ENCODE measurements at regions not wholly inside any gene's neighbourhood (a gene's known extent, or its start where the extent isn't known, plus 50 kb on each side); places are given as distances from the start of the nearest gene placed in this dataset.

DNA sequence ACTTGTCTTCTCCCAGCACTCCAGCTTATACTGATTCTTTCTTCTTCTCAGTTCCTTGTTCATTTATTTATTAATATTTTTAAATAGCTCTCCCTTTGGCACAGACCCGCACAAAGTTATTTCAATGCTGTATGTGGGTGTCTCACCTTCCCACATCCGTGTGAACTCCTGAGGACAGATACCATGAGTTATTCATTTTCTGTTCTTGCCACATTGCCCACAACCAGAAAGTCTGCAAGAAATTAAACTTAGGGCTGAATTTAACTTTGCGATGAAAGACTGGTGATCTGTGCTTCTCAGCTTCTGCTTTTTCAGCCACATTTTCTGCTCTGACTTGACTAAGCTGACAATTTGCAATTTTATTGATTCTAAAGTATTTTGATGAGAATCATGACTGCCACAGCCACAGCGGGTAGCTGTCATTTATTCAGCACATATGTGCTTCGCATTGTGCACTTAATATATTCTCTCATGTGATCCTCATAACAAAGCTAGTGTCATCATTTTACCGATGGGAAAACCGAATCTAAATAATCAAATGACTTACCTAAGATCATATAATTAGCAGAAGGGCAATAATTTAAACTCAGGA lies 569.8 kb downstream of the EDEM1 start:
- no peak for TF ChIP-seq GATA3 (IDR thresholded peaks at IDR 0.05; ENCODE audit: low read depth, low read length)
- TF ChIP-seq GATA2 (IDR thresholded peaks at IDR 0.05; ENCODE audit: low read depth, low read length): no peak

DNA sequence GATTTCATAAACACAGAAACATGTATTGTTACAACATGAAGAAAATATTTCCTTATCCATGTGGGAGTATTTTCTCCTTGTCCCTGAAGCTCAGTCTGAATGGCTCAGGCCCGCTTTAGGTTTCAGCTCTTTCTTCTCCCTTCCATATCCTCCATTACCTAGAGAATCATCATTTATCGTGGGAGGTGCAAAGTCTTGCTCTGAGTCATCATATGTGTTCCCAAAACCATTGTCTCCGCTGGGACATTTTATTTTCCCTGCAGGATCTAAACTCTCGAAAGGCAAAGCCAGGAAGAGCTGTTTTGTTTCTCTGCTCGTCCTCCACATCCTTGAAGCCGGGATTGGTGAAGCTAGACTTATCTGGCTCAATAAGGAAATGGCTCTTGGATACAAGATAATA lies 571.2 kb downstream of the EDEM1 start:
- TF ChIP-seq GATA3 (IDR thresholded peaks at IDR 0.05; ENCODE audit: low read depth, low read length): no peak
- no peak for TF ChIP-seq GATA2 (IDR thresholded peaks at IDR 0.05; ENCODE audit: low read depth, low read length)

DNA sequence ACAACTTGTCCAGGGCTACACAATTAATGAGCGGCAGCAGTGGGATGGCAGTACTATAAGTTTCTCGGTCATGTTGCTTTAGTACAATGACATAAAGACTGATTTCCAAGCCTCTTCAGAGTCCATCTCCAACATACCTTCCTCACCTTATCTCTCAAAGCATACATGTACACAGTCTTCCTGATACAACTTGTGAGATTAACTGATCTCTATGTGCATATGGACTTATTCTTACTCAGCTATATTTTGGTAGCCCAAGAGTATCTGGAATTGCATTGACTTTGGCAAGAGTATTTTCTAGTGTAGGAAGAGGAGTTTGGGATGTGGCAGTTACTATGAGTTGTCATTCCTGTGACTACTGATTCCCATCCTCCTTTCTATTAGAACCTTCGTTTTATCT lies 575.0 kb downstream of the EDEM1 start:
- TF ChIP-seq GATA3 (IDR thresholded peaks at IDR 0.05; ENCODE audit: low read depth, low read length) (no peak), GATA2 (IDR thresholded peaks at IDR 0.05; ENCODE audit: low read depth, low read length) (no peak)

DNA sequence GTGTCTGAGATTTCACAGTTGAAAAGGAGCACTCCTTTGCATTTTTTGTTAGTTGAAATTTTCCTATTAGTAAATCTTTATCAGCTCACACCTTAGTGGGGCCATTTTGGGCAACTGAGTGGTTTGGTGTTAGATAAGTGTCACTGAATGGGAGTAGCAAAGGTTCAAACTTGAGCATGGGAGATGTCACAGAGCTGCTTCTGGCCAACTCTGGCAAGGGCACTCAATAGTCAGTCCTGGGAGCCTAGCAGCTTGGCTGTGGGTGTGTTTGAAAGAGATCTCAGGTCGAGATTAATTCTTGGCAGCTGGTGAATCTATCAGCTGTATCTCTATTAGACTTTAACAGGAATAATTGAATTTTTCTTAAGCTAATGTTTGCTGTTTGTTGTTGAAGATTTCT lies 579.3 kb downstream of the EDEM1 start:
- no peak for TF ChIP-seq GATA3 (IDR thresholded peaks at IDR 0.05; ENCODE audit: low read depth, low read length)
- TF ChIP-seq GATA2 (IDR thresholded peaks at IDR 0.05; ENCODE audit: low read depth, low read length): no peak

DNA sequence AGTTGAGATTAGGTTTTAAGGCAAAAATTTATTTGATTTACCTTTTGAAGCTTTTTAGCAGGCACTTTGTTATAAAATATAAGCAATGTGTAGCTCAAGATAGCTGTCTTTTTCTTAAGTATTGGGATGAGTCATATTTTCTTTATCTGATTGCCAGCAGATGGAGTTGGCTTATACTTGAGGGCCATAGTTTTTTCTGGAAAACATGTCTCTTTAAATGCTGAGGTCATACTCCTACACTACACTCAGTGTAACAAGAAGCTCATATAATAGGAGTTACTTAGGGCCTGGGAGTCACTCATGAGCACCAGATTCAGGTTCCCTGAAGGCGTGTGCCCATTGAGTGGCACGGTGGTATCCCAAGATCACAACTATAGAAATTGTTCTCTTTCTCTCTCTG lies 579.8 kb downstream of the EDEM1 start:
- TF ChIP-seq GATA3 (IDR thresholded peaks at IDR 0.05; ENCODE audit: low read depth, low read length) (no peak), GATA2 (IDR thresholded peaks at IDR 0.05; ENCODE audit: low read depth, low read length) (no peak)

DNA sequence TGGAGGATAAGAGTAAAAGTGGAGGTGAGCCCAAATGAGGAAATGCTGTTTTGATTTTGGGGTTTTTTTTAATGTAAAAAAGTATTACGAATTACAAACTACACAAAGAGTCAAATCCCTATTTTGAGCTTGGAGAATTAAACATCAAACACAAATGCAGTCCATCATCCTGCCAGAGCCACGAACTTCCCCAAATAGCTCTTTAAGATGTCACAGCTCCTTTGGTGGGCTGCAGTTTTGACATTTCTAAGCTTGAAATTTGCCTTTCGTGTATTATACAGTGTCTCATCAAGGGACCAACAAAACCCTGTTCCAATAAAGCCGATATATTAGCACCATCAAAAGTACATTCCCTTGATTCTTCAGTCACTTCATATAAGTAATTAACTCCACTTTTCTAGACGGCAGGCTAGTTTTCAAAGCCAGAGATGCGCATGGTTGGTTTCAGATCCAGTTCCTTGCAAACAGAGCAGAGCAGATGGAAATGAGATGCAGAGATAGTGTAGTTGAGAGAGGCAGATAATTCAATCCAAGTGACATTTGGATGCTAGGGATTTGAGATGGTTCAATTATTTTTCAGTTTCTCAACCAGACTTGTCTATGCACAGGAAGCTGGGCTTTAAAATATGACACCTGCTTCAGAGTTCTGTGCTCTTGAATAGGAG lies 580.9 kb downstream of the EDEM1 start:
- no peak for TF ChIP-seq GATA2 (IDR thresholded peaks at IDR 0.05; ENCODE audit: low read depth, low read length)
- TF ChIP-seq GATA3 (IDR thresholded peaks at IDR 0.05; ENCODE audit: low read depth, low read length): no peak

DNA sequence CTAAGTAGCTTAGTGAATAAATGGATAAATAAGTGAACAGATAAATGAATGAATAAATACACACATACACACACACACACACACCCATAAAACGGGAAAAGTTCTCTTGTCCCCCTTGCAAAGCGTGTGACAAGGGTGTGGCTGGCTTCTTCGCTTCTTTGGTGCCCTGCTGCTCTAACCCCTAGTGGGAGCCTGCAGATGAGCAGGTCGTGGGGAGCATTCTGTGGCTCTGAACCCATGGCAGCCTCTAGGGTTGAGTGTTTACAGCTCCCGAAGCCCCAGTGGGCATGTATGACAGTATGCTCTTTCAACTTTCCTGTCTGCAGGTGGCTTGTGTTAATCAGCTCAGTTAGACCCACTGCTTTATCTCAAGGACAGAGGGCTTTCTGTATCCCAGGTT lies 582.3 kb downstream of the EDEM1 start:
- TF ChIP-seq GATA2 (IDR thresholded peaks at IDR 0.05; ENCODE audit: low read depth, low read length): no peak
- TF ChIP-seq GATA3 (IDR thresholded peaks at IDR 0.05; ENCODE audit: low read depth, low read length): no peak

DNA sequence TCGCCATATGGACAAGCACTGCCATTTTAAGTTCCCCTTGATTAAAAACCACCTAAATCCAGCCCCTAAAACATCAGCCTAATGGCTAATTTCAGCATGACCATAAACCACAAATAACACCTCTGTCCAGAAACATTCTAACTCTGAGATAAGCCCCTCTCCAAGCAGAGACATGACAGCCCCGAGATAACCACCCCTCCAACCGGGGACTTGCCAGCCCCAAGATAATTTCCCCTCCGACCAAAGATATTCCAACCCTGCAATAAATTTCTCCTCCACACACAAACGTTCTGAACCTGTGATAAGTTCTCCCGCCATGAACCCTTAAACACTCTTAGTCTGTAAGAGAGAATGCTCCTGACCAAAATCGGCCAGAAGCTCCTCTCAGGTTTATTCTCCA lies 586.8 kb downstream of the EDEM1 start:
- TF ChIP-seq GATA3 (IDR thresholded peaks at IDR 0.05; ENCODE audit: low read depth, low read length) (no peak), GATA2 (IDR thresholded peaks at IDR 0.05; ENCODE audit: low read depth, low read length) (no peak)

DNA sequence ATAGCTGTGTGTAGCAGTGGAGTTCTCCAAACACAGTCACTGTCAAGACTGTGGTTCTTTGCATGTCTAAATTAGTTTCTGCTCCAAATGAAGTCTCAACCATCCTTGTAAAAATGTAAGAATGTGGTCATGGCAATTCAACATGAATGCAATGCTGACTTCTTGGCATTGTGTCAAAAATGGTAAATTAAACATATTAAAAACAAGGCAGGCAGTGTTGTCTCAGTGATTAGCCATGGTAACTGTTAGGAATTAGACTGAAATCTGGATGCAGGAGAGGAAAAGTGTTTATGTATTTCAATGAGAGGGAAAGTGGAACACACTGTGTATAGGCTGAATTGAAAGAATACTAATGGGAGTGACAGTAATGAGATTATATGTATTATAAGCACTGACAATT lies 597.2 kb downstream of the EDEM1 start:
- no peak for TF ChIP-seq GATA3 (IDR thresholded peaks at IDR 0.05; ENCODE audit: low read depth, low read length)
- no peak for TF ChIP-seq GATA2 (IDR thresholded peaks at IDR 0.05; ENCODE audit: low read depth, low read length)

DNA sequence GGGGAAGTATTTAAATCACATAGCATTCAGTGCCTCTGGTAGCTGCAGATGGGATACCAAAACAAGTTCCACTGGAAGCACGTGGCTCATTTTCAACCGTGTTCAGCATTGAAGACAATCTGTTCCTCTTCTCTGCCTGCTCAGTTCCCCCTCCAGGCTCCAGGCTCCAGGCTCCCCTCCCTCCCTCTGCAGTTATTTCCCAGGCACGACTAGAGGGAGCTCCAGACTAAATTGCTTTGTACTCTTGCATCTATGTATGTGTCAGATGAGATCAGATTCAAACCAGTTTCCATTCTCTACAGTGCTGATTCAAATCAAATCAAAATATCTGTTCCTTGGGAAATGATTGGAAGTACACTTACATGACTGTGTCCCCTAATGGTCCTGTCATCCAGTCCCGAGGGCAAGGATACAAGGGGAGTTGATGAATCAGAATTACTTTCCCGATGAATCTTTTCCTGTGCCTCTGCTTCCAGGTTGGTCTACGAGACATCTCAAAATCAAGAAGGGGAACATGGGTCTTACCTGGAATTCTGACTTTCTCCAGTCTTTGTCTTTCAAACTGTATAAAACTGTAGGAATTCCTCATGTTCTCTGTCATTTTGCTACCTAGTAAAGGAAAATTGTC lies 600.5 kb downstream of the EDEM1 start:
- no peak for TF ChIP-seq GATA2 (IDR thresholded peaks at IDR 0.05; ENCODE audit: low read depth, low read length)
- no peak for TF ChIP-seq GATA3 (IDR thresholded peaks at IDR 0.05; ENCODE audit: low read depth, low read length)

DNA sequence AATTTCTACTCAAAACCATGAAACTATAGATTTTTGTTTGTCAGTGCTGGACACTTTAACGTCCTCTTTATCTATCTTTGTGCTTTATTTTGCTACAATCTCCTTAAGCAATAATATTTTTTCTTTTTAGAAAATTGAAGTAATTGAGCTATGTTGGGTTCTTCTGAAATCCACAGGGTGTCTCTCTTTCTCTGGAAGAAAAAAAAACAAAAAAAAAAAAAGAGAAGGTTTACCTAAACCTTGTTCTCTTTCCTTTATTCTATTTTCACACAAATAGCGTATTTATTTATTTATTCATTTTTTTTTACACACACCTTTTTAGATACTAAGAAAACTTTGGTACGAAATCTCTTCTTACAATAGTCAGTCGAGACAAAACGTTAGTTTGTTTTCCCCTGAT lies 601.0 kb downstream of the EDEM1 start:
- TF ChIP-seq GATA2 (IDR thresholded peaks at IDR 0.05; ENCODE audit: low read depth, low read length) (no peak), GATA3 (IDR thresholded peaks at IDR 0.05; ENCODE audit: low read depth, low read length) (no peak)

DNA sequence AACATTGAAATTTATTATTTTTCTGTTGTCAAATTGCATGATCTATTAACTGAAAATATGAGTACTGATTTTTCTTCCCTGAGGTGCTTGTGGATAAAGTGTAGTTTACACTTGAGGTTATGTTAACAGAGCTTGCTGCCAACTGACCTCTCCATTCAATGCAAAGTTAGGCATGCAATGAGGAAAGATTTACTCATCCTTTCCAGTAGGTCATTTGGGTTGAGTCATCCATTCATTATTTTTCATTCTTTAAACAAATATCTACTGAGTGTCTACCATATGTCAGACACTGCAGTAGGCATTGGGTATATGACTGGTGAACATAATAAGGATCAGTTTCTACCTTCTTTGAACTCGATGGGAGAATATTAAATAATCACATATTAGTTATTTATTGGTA lies 604.1 kb downstream of the EDEM1 start:
- TF ChIP-seq GATA2 (IDR thresholded peaks at IDR 0.05; ENCODE audit: low read depth, low read length) (no peak), GATA3 (IDR thresholded peaks at IDR 0.05; ENCODE audit: low read depth, low read length) (no peak)

DNA sequence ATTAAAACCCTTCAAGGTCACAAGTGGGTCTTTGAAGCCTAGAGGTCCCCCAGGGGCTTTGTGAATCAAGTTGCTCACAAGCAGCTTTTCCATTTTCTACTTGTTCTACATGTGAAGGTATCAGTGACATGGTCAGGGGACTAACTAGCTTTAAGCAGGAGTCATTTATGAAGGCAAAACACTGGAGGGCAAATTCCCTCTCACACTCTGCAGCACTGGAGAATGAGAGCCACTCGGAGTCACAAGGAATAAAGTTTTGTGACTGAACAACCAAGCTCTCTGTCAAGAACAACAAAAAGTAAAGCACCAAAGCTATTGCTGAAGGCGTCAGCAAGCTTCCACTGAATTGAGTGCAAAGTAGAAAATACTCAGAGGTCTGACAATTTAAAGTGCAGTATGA lies 609.0 kb downstream of the EDEM1 start:
- TF ChIP-seq GATA3 (IDR thresholded peaks at IDR 0.05; ENCODE audit: low read depth, low read length): no peak
- TF ChIP-seq GATA2 (IDR thresholded peaks at IDR 0.05; ENCODE audit: low read depth, low read length): no peak

DNA sequence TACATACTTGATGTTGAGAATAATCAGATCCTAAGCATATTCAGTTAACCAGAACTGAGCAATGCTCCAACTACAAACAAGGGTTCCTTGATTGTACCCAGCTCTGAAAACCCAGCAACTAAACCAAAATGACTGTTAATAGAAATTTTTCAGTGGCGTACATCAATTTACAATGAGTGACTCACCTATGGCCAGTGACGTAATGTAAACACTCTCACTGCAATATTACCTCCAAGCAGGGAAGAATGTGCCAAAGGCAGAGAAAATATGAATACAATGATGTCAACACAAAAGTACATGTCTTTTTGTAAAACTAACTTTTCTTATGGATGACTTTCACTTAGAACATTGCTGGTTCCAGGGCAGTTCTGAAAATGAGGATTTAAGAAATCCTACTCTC lies 611.3 kb downstream of the EDEM1 start:
- no peak for TF ChIP-seq GATA2 (IDR thresholded peaks at IDR 0.05; ENCODE audit: low read depth, low read length)
- no peak for TF ChIP-seq GATA3 (IDR thresholded peaks at IDR 0.05; ENCODE audit: low read depth, low read length)

DNA sequence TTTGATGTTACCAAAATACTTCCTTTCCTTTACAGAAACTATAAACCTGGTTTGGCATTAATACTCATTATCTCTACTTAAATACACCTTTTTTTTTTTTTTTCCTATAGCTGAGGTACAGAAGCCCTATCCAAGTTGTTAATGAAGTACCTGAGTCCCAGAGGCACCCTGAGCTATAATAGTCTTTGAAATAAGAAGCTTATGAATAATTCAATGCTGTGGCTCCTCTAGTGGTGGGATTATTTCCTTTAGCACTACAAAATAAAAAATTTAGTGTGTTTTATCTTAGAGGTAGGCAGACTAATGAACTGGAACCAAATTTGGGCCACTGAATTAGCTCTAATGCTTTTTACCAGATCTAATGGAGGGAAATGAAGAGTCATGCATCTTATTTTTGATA lies 611.9 kb downstream of the EDEM1 start:
- TF ChIP-seq GATA2 (IDR thresholded peaks at IDR 0.05; ENCODE audit: low read depth, low read length): no peak
- no peak for TF ChIP-seq GATA3 (IDR thresholded peaks at IDR 0.05; ENCODE audit: low read depth, low read length)
